ENCODE measurements at regions not wholly inside any gene's neighbourhood (a gene's known extent, or its start where the extent isn't known, plus 50 kb on each side); places are given as distances from the start of the nearest gene placed in this dataset.

- TF ChIP-seq POLR2A (IDR thresholded peaks at IDR 0.05) (no peak), CTCF (IDR thresholded peaks at IDR 0.05) (no peak), EP300 (IDR thresholded peaks at IDR 0.05) (peak in 1 of 4 donors; percentile 64), POLR2AphosphoS5 (IDR thresholded peaks at IDR 0.05) (no peak)
Measured at GRCh38 chr12:16475521-16475920, 128.1 kb downstream of the MGST1 start.
